Globus pallidus (tissue), 1 donor: ENCODE measurements at regions not wholly inside any gene's neighbourhood (a gene's known extent, or its start where the extent isn't known, plus 50 kb on each side); places are given as distances from the start of the nearest gene placed in this dataset.
"Not testable (repeated sequence)": the region's sequence is repeated elsewhere in the genome, so short reads cannot be mapped to it uniquely, and the experiment has no call there.

Source experiments
- DNase-seq: peaks from one replicate; pipeline ENCODE4 v3.0.0-alpha.2; 2015; ENCODE audit warnings: low spot score

GRCh38 chr1:30001011-30001731 lies 722.2 kb downstream of the MATN1 start:
- DNase-seq, result no peak

DNA sequence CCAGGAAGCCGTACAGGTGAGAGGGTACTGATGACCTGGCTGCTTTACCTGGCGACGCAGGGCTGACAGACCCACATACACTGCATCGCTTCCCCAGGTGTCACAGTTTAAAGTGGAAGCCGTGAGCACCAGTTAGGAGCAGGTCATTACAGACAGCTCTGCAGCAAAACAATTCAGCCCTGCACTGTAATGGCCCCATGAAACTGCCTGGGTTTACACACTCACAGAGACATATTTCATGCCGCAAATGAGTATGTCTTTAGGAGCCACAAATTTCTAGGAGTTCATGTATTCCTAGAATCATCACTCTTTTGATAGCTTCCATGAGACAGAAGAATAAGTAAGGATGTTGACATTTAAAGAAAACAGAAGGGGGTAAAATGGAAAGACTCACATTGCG lies 723.1 kb downstream of the MATN1 start:
- DNase-seq, result no peak

GRCh38 chr1:29999595-29999994 lies 723.8 kb downstream of the MATN1 start:
- DNase-seq, result no peak

DNA sequence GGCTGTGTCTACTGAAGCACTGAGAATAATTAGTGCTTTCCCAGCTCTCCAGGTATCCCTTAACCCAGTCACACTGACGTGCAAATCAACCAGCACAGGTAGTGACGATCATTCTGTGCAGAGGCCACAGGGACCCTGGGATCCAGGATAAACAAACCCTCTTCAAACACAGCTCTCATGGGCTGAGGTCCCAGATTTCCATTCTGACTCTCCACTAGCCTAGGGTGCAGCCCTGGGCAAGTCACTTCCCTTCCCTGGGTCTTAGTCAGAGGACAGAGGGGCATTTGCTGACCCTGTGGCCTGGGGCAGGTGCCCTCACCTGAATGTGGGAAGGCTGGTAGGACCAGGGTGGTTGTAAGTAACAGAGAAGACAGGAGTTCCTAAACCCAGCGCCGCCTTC lies 724.7 kb downstream of the MATN1 start:
- no peak for DNase-seq

GRCh38 chr1:29997818-29998217 lies 725.6 kb downstream of the MATN1 start:
- DNase-seq, result not testable (repeated sequence)

DNA sequence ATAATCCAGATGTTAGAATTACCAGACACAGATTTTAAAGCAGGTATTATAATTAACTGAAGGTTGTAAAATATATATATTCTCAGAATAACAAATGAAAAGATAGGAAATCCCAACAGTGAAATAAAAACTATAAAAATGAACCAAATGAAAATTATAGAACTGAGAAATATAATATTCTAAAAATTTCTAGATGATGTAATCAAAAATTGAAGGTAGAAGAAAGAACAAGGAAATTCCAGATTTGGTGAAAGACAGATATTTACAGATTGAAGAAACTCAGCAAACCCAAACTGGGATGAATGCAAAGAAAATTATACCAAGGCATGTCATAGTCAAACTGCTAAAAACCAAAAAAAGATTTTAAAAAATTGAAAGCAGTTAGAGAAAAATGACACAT lies 729.4 kb downstream of the MATN1 start:
- no peak for DNase-seq

- no peak for DNase-seq
Measured at GRCh38 chr1:29991815-29992214, 731.6 kb downstream of the MATN1 start.

DNA sequence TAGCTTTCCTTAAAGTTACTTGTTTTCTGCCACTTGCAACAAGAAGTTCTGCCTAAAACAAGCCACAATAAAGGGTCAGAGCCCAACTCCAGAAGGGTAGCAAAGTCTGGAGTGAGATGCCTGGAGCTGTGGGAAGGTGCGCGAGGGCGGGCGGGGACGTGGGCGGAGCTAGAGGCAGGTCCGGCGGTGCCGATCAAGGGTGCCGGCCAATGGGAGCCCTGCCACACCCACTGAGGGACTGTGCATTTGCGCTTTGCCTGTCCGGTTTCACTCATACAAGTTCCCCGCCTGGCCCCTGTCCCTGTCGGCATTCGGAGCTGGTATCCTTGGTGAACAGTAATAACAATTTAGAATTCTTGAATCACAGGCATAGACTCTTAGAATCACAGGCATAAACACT lies 732.4 kb downstream of the MATN1 start:
- no peak for DNase-seq

- no peak for DNase-seq
Measured at GRCh38 chr1:29990304-29990703, 733.1 kb downstream of the MATN1 start.

GRCh38 chr1:29986986-29987385 lies 736.4 kb downstream of the MATN1 start:
- DNase-seq, result no peak

- DNase-seq, result no peak
Measured at GRCh38 chr1:29985606-29985945, 737.8 kb downstream of the MATN1 start.

GRCh38 chr1:29984862-29985605 lies 738.4 kb downstream of the MATN1 start:
- no peak for DNase-seq

GRCh38 chr1:29984166-29984861 lies 739.1 kb downstream of the MATN1 start:
- DNase-seq, result no peak

- DNase-seq, result no peak
Measured at GRCh38 chr1:29983321-29983720, 740.1 kb downstream of the MATN1 start.

- no peak for DNase-seq
Measured at GRCh38 chr1:29981586-29982239, 741.7 kb downstream of the MATN1 start.

DNA sequence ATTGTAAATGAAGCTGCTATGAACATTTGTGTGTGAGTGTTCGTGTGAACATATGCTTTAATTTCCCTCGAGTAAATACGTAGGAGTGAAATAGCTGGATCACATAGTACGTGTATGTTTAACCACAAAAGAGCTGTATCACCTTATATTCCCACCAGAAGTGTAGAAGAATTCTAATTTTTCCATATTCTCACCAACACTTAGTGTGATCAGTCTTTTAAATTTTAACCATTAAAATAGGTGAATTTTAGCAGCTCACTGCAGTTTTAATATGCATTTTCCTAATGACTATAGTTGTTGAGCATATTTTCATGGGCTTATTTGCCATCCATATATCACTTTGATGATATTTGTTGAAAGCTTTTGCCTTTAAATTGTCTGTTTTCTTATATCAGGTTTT lies 741.2 kb downstream of the PTPRU start:
- no peak for DNase-seq

GRCh38 chr1:29975036-29975694 lies 738.8 kb downstream of the PTPRU start:
- DNase-seq, result no peak

GRCh38 chr1:29974316-29974724 lies 738.0 kb downstream of the PTPRU start:
- no peak for DNase-seq

GRCh38 chr1:29973406-29973805 lies 737.1 kb downstream of the PTPRU start:
- no peak for DNase-seq

DNA sequence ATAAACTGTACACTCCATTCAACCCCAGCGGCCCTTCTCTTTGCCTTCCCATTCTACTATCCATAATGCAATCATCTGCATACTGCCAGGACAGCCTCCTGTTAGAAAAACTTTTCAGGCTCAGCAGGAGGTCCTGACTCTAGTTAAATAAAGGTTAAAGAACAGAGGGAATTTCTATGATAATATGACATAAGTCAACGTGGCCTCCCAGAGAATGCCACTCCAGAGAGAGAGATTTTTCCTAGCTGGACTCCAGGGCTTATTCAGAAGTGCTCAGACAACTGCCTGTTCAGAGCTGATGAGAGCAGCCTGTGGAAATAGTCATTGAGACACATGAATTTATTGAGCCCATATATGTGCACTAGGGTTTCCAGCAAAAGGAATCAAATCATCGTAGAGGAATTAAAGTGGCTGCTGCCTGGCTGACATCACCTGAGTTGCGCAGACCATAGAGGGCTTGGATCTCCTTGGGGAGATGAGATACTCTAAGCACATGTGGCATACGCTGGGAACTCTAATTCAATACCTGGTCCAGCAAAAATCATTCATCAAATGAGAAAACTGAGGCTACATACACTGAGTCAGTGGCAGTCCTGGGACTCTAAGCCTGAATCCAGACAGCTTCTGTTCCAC lies 736.2 kb downstream of the PTPRU start:
- no peak for DNase-seq

- no peak for DNase-seq
Measured at GRCh38 chr1:29971703-29972102, 735.4 kb downstream of the PTPRU start.
